Hepatocyte (in vitro differentiated cells): ENCODE measurements at regions not wholly inside any gene's neighbourhood (a gene's known extent, or its start where the extent isn't known, plus 50 kb on each side); places are given as distances from the start of the nearest gene placed in this dataset.

Experiments used
- DNase-seq: peaks from one replicate; pipeline ENCODE4 v3.0.0-alpha.2; 2016; ENCODE audit warnings: low spot score
- H2AFZ ChIP-seq: fragments of 200-600 bp; sonication (generic); 2 replicates; pipeline ENCODE4 v1.6.0; 2016; ENCODE audit warnings: antibody characterized with exemption, mild to moderate bottlenecking
- H3K27ac ChIP-seq: fragments of 200-600 bp; sonication (generic); 2 replicates; pipeline ENCODE4 v1.5.1; 2016; ENCODE audit warnings: mild to moderate bottlenecking
- H3K27me3 ChIP-seq: fragments of 200-600 bp; sonication (generic); 2 replicates; pipeline ENCODE4 v1.6.1; 2016
- H3K36me3 ChIP-seq: fragments of 200-600 bp; sonication (generic); replicated peaks from 2 replicates; pipeline ENCODE4 v1.5.1; 2016; ENCODE audit warnings: low read depth; ENCODE audit not compliant: insufficient read depth
- H3K4me1 ChIP-seq: fragments of 200-600 bp; sonication (generic); 2 replicates; pipeline ENCODE4 v1.5.1; 2016; ENCODE audit warnings: mild to moderate bottlenecking, moderate library complexity; ENCODE audit not compliant: insufficient read depth
- H3K4me2 ChIP-seq: fragments of 200-600 bp; sonication (generic); 2 replicates; pipeline ENCODE4 v1.6.0; 2016
- H3K4me3 ChIP-seq: fragments of 200-600 bp; sonication (generic); 2 replicates; pipeline ENCODE4 v1.5.1; 2016; ENCODE audit warnings: mild to moderate bottlenecking
- H3K79me2 ChIP-seq: fragments of 200-600 bp; sonication (generic); 2 replicates; pipeline ENCODE4 v1.6.0; 2017; ENCODE audit warnings: mild to moderate bottlenecking
- H3K9me2 ChIP-seq: fragments of 200-600 bp; sonication (generic); replicated peaks from 2 replicates; pipeline ENCODE4 v1.6.0; 2017; ENCODE audit warnings: mild to moderate bottlenecking; ENCODE audit not compliant: insufficient read depth
- H3K9me3 ChIP-seq: fragments of 200-600 bp; sonication (generic); 2 replicates; pipeline ENCODE4 v1.5.1; 2016; ENCODE audit warnings: low read depth, mild to moderate bottlenecking
- H4K20me1 ChIP-seq: fragments of 200-600 bp; sonication (generic); 2 replicates; pipeline ENCODE4 v1.6.0; 2016; ENCODE audit warnings: mild to moderate bottlenecking; ENCODE audit not compliant: insufficient read depth, poor library complexity, severe bottlenecking
- EZH2 ChIP-seq: fragments of 200-600 bp; sonication (generic); IDR thresholded peaks from 2 replicates; pipeline ENCODE4 v1.6.1; 2016; ENCODE audit warnings: antibody characterized with exemption, mild to moderate bottlenecking, borderline replicate concordance
- EZH2phosphoT487 ChIP-seq: fragments of 200-600 bp; sonication (generic); IDR thresholded peaks from one replicate; pipeline ENCODE4 v1.6.1; 2018; ENCODE audit warnings: antibody characterized with exemption, mild to moderate bottlenecking, low read depth, moderate library complexity; ENCODE audit not compliant: unreplicated experiment, severe bottlenecking
- WGBS: methylation state at CpG from one replicate; pipeline ENCODE4 v1.1.6; 2016; ENCODE audit warnings: low lambda C conversion rate; ENCODE audit errors: missing lambda C conversion rate; 5-methylcytosine and 5-hydroxymethylcytosine counted together
- TF ChIP-seq, protein P1 (sequence below): fragments of 200-600 bp; sonication (generic); IDR thresholded peaks from 2 replicates; pipeline ENCODE4 v1.5.1; 2016; ENCODE audit warnings: antibody characterized with exemption, mild to moderate bottlenecking; ENCODE audit not compliant: poor library complexity

DNA sequence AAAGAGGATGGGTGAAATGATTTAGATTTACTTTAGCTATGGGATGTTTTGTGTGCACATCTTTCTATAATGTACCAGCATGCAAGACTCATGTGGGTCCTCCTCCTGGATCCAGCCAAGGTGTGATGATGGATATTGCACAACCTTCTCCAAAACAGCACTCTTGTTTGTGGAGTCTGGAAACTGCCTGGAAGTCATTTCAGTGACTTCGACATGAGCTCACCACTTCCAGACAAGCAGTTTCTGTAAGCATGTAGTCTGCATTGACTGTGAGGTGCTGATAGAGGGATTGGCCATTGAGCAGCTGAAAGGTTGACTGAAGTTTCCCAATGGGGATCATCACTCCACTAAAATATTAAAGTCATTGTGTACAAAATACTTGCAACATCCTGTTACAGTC, 154.0 kb downstream of the TRIB2 start:
- no peak overlapping the region for H3K4me3 ChIP-seq
- H3K4me1 ChIP-seq, result peaks cover 4% of the 10 kb centered on the region
- no peaks in the 10 kb centered on the region for H3K9me2 ChIP-seq
- no peak overlapping the region for H3K4me2 ChIP-seq
- H4K20me1 ChIP-seq, result no peaks in the 10 kb centered on the region
- H3K36me3 ChIP-seq, result no peaks in the 10 kb centered on the region
- H2AFZ ChIP-seq, result no peak overlapping the region
- no peaks in the 10 kb centered on the region for H3K27me3 ChIP-seq
- DNase-seq, result no peak
- no peaks in the 10 kb centered on the region for H3K9me3 ChIP-seq
- H3K27ac ChIP-seq, result no peak overlapping the region
- WGBS, result 74% methylated on average over 1 of the region's 1 CpG
- TF ChIP-seq, protein P1, sequence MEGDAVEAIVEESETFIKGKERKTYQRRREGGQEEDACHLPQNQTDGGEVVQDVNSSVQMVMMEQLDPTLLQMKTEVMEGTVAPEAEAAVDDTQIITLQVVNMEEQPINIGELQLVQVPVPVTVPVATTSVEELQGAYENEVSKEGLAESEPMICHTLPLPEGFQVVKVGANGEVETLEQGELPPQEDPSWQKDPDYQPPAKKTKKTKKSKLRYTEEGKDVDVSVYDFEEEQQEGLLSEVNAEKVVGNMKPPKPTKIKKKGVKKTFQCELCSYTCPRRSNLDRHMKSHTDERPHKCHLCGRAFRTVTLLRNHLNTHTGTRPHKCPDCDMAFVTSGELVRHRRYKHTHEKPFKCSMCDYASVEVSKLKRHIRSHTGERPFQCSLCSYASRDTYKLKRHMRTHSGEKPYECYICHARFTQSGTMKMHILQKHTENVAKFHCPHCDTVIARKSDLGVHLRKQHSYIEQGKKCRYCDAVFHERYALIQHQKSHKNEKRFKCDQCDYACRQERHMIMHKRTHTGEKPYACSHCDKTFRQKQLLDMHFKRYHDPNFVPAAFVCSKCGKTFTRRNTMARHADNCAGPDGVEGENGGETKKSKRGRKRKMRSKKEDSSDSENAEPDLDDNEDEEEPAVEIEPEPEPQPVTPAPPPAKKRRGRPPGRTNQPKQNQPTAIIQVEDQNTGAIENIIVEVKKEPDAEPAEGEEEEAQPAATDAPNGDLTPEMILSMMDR, result no peak
- TF ChIP-seq EZH2 (no peak), EZH2phosphoT487 (no peak)
- no peaks in the 10 kb centered on the region for H3K79me2 ChIP-seq

DNA sequence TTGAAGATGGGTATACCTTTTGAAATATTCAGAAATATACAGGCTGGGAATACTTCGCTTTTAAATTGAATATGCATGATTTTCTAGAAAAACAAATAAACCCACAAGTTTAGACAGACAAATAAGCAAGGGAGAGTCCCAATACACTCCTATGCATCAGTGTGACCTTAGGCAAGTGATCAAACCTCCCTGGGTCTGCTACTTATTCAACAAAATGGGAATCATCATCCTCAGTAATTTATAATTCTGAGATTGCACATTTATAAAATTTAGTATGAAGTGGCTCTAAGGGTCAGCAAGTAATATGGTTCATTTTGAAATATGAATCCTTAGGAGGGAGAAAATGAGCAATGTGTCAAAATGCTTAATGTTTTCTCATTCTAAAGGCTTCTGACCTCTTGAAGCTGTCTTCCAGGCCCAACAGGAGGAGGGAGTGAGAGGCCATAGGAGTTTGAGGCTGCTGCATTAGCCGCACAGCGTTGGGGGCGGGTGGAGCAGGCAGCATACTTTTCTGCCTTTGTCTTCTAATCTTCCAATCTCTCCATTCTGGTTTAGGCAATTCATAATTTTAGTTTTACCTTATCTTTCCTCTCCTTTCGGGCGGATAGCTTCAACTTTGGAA, 155.1 kb downstream of the TRIB2 start:
- DNase-seq, result no peak
- H3K27ac ChIP-seq, result no peak overlapping the region
- no peaks in the 10 kb centered on the region for H4K20me1 ChIP-seq

DNA sequence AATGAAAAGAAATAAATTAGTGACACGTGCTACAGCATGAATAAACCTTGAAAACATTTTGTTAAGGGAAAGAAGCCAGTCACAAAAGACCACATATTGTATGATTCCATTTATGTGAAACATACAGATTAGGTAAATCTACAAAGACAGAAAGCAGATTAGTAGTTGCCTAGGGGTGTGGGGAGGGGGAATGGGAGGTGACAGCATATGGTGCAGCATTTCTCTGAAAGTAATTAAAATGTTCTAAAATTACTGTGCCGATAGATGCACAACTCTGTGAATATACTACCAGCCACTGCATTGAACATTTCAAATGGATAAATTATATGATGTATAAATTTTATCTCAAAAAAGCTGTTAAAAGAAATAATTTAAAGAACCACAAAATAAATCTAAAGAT, 161.0 kb downstream of the TRIB2 start:
- H3K9me2 ChIP-seq, result no peaks in the 10 kb centered on the region
- 77% methylated on average over 2 of the region's 2 CpGs for WGBS
- H3K27ac ChIP-seq, result no peak overlapping the region
- H2AFZ ChIP-seq, result no peak overlapping the region
- no peaks in the 10 kb centered on the region for H3K4me1 ChIP-seq
- H3K4me3 ChIP-seq, result no peak overlapping the region
- H4K20me1 ChIP-seq, result no peaks in the 10 kb centered on the region
- no peaks in the 10 kb centered on the region for H3K9me3 ChIP-seq
- H3K79me2 ChIP-seq, result no peaks in the 10 kb centered on the region
- H3K27me3 ChIP-seq, result no peaks in the 10 kb centered on the region
- H3K4me2 ChIP-seq, result no peak overlapping the region
- no peak for DNase-seq
- H3K36me3 ChIP-seq, result no peaks in the 10 kb centered on the region
- TF ChIP-seq, protein P1, result no peak

More for the DNA sequence above, 155.1 kb downstream of the TRIB2 start:
- H3K79me2 ChIP-seq, result no peaks in the 10 kb centered on the region
- TF ChIP-seq EZH2phosphoT487, result no peak
- TF ChIP-seq, protein P1, result no peak
- no peak for TF ChIP-seq EZH2
- H3K9me2 ChIP-seq, result no peaks in the 10 kb centered on the region
- H3K9me3 ChIP-seq, result no peaks in the 10 kb centered on the region
- H2AFZ ChIP-seq, result no peak overlapping the region
- H3K36me3 ChIP-seq, result no peaks in the 10 kb centered on the region
- 85% methylated on average over 6 of the region's 6 CpGs for WGBS
- no peak overlapping the region for H3K4me3 ChIP-seq
- no peak overlapping the region for H3K4me2 ChIP-seq
- H3K4me1 ChIP-seq, result peaks cover 4% of the 10 kb centered on the region
- H3K27me3 ChIP-seq, result no peaks in the 10 kb centered on the region

DNA sequence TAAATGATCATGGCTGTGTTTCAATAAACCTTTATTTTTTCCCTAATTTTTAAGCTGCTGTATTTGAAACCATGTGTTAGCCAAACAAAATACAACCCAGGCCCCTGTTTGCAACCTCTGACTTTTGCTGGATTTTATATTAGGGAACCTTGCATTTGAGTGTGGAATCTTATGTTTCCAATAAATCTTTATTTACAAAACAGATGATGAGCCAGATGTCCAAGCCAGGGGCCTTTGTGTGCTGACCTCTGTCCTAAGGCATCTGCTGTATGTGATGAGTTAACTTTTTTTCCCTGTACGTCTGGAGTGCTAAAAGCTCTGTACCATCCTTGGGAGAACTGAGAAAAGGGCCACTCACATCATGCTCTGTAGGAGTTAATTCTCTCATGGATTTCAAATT, 162.9 kb downstream of the TRIB2 start:
- Histone ChIP-seq H2AFZ (no peak overlapping the region), H3K27me3 (no peaks in the 10 kb centered on the region), H3K27ac (no peak overlapping the region), H3K4me3 (no peak overlapping the region), H3K36me3 (no peaks in the 10 kb centered on the region), H3K9me2 (no peaks in the 10 kb centered on the region), H3K4me2 (no peak overlapping the region), H4K20me1 (no peaks in the 10 kb centered on the region), H3K9me3 (no peaks in the 10 kb centered on the region), H3K79me2 (no peaks in the 10 kb centered on the region), H3K4me1 (no peaks in the 10 kb centered on the region)
- 75% methylated on average over 1 of the region's 1 CpG for WGBS
- DNase-seq, result no peak
- TF ChIP-seq, protein P1, result no peak
- no peak for TF ChIP-seq EZH2
- no peak for TF ChIP-seq EZH2phosphoT487
